GM19452 (cell line): ENCODE measurements at regions not wholly inside any gene's neighbourhood (a gene's known extent, or its start where the extent isn't known, plus 50 kb on each side); places are given as distances from the start of the nearest gene placed in this dataset.
"Not testable (repeated sequence)": the region's sequence is repeated elsewhere in the genome, so short reads cannot be mapped to it uniquely, and the experiment has no call there.

ENCODE experiments used
- ATAC-seq: cut with Tn5 transposase; IDR thresholded peaks from one replicate; pipeline ENCODE4 v1.9.1; 2021; ENCODE audit not compliant: unreplicated experiment

DNA sequence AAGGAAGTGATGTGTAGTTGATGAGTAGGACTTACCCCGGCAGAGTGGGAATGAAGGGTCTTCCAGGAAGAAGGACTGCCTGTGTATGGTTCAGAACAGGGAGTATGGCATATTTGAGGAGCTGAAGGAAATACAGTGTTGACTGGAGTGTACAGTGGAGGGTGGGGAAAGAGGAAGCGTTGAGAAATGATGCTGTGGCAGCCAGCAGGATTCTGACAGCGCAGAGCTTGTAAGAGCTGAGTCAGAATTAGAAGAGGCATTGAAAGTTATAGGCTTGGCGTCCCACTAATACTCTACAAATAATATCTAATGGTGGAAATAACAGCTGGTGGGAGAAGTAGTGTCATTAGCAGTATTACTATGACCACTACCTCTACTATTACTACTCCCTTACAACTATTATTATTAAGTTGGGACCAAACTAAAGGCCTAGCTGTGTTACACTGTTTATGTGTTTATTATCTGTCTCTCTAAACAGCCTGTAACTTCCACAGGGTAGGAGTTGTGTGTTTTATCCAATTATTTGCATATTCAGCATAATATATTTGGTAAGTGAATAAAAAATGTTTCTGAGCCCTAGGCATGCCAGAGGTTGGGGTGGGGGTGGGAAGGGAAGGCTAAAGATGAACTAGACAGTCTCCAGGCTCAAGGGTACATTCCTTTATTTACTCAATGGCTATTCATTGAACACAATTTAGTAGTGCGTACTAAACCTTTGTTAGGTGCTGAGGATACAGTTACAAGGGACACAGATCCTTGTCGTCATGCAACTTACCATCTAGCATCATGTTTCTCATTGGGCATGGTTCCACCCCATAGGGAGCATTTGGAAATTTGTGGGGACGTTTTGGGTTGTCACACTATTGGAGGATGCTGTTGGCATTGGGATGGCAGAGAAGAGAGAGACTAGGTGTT lies 428.8 kb upstream of the ONECUT1 start:
- ATAC-seq, result no peak

DNA sequence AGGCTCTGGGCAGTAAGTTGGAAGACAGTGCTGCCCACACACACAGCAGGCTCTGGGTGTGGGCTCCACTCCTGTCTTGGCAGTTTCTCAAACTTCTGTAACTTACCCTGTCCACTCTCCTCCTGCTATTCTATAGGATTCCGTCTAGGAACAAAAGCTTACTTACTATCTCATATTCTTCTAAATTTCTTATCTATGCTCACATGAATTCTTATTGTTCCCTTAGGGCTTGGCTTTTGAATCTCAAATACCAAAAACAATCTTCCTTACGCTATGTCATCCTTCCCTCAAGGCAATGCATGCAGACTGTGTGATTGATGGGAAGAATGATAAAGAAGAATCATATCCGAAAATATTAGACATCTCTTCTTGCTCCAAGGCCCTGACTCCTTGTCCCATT lies 425.9 kb upstream of the ONECUT1 start:
- ATAC-seq, result no peak

DNA sequence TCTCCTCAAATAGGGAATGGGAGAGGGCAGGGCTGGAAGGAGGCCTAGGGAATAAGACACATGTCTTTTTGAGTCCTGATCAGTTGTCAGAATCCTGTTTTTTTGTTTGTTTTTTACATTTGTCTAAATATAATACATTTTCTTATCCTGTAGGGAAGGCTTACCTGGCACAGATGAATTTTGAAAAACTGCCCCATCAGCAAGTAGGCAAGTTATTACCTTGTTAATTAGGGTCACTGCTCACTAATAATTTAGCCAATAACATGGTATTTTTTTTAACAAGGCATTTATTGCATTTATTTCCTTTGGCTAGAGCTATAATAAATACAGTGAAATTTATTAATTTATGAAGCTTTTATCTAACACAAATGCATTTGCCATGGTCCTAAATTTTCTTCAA lies 423.2 kb upstream of the ONECUT1 start:
- no peak for ATAC-seq

DNA sequence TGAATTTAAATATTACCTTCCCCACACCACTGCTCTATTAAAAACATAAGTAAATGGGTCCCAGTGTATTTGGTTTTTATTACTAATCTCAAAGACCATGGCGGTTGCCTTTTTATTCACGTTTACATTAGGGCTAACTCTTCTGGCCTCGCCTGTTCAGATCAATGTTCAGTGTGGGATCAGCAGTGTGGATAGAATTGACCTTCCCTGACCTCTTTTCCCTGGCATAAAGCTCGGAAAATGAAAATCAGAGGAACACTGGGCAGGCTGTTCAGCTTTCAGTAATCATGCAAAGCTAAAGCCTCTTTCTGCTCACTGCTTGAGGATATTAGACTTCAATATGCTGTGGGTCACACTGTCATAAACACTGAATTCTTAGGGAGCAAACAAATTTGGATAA lies 422.6 kb upstream of the ONECUT1 start:
- ATAC-seq, result no peak

DNA sequence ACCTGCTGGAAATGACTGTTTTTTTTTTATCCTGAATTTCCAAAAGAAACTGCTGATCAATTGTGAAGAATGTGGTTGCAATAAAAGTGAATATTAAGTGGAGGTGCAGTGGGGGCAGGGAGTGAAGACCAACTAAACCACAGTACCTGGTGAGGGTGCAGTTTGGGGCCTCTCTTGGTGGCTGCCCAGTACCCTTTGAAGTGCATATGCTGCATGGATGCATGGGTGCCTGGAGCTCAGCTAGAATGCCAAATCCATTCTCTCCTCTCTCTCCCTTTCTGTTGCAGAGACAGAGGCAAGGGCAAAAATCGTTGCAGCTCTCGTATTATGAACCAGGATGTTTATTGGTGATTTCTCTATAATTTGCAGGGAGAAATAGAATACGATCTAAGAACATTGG lies 420.5 kb upstream of the ONECUT1 start:
- ATAC-seq, result no peak

DNA sequence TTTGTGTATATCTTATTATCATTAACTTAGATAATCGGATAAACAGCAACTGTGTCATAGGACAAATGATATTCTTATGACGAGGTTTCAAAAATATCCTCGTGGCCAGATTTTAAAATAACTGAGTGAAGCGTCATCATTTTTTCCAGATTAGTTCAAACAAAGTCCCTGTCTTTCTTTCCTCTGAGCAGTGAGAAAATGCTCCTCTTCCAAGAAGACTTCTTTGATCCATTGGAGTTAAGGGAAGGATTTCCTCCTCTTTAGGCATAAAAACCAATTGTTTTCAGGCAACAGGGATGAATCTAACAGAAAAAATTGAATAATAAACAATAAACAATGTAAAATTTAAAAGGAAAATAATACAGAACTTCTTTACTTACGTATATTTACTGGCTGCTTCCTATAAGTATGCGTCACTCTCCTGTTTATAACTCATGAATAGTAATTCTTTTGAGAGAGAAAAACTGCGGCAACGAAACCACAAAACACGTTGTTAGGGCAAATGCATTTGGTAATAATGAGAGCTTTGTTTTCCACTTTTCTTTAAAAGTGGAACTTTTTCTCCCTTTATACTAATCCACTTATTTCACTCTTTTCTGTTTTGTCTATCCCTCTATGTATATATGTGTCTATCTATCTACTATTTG lies 419.4 kb upstream of the ONECUT1 start:
- no peak for ATAC-seq

DNA sequence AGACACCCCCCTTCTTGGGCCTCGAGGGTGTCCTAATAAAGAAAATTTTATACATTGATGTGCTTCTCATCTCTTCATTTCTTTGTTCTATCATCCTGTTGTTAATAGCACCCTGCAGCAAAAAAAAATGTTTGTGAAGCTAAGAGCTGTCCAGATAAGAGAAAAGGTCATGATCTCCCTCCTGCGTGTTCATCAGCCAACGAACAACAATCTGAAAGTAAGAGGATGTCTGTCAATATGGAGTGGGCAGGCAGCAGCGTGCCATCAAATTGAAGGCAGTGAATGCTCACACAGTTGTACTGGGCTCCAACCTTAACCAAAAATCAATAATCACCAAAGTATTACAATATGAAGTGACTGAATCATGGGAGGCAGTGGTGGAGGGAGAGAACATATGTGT lies 418.6 kb upstream of the ONECUT1 start:
- no peak for ATAC-seq

DNA sequence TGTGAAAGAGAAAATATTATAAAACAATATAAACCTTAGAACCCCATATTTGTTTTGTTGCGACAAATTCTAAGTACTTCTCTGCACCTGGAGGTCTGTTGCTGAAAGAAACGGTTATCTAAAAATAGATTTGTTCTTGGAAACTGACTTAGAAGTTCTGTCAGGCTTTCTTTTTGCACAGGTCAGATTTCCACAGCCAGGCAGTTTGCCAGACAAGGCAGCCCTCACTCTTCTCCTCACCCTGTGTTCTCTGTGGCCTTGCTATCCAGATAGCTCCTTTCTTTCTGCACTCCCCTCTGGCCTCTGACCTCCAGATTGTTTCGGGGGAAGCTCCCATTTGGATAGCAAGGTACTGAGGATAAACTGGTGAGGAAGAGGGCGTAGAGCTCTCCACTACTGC lies 413.3 kb upstream of the ONECUT1 start:
- no peak for ATAC-seq

DNA sequence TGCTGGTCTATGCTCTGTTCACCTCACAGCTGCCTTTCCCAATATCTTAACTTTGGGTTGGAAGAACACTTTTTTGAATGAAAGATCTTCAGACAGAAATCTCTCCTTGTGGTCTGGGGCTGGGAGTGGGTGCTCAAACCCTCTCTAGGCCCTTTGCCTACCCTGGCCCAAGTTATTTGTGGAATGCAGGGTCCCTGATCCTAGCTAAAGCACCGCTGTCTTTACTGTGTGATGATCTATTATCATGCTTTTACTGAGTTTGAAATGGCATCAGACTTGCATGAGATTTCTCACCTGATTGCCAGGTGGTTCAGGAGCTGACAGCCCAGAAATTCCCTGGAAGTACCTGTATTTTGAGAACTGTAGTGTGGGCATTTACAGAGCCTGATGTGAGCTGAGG lies 412.7 kb upstream of the ONECUT1 start:
- ATAC-seq, result no peak

DNA sequence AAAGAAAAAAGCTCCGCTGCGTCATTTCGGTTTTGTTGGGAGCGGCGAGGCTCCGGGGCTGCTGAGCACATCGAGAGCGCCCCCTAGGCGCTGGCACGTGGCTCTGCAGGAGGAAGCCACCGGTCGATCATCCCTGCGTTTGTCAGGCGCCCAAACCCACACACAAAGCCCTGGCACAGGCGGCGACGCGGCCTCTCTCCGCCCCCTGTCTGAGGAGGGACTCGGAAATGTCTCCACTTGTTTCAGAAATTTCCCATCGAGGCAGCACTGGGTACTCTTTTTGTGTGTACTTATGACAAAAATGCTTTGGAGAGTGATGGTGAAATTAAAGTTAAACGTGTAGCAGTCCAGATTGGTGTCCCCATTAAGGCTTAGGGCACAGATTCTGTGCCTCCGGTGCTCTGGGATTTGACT lies 407.3 kb upstream of the ONECUT1 start:
- ATAC-seq, result peak; percentile 88

DNA sequence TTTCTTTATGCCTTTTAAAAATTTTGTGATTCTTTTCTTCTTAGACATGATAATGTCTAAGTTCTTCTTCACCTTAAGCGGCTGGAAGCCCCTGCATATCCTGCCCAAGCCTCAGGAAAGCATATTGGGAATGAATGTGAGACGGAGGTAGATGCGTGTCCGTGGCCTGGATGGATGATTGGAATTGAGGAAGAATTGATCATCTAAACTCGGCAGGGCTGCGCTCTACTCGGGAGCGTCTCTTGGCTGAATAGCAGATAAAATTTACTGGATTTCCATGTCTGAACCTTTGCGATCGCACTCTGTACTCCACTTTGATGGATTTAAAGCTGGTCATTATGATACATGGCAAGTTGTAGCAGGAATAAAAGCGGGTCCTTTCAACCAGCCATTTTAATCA lies 406.7 kb upstream of the ONECUT1 start:
- no peak for ATAC-seq

DNA sequence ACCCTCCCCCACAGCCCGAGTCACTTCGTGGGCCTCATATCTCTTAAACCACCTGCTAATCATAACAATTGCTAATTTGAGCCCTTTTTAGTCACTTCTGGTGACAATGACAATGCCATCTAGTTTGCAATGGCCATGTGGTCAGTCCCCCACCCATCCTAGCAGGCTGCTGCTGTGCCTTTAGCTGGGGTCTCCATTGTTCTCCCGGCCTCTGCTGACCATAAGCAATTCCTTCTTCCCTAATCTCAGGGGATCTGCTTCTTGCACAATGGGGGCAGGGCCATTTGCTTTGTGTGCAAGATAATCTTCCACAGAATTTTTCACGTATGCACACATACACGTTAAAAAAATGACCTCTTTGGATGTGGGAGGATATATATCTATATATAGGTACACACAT lies 406.1 kb upstream of the ONECUT1 start:
- no peak for ATAC-seq

DNA sequence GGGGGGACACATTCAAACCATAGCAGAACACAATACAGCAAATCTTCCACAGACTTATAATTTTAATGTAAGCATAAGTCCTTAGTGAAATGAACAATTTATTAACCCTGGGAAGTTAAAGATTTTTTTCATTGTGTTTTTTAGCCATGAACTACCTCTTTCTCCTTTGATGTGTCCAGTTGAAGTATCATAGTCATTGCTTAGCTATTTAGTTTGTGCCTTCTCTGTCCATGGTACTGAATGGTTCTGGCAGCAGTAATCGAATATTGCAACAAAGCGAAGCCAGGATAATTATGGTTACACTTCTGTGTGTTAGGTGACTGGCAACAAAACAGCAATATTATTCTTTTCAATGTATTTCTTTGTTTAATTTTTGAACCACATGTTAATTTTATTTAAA lies 403.0 kb upstream of the ONECUT1 start:
- no peak for ATAC-seq

DNA sequence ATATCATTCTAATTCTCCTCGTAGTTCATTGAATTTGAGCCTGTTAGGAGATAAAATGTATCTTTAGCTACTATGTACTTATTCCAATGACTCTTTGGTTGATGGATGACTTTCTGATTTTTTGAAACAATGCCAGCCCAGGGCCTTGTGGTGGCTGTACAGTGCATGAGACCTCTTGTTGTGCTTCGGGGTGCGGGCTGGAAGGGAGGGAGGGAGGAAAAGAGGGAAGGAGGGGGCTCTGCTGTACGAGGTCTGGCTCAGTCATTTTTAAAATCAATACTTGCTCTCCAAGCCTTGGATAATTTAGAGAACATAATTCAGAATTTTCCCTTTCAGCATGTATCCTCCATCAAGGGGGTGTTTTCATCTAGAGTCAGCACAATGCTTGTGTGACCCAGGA lies 399.7 kb upstream of the ONECUT1 start:
- no peak for ATAC-seq

DNA sequence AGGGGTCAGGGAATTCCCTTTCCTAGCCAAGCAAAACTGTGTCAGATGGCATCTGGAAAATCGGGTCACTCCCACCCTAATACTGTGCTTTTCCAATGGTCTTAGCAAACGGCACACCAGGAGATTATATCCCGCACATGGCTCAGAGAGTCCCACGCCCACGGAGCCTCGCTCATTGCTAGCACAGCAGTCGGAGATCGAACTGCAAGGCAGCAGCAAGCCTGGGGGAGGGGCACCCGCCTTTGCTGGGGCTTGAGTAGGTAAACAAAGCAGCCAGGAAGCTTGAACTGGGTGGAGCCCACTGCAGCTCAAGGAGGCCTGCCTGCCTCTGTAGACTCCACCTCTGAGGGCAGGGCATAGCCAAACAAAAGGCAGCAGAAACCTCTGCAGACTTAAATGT lies 393.3 kb upstream of the ONECUT1 start:
- ATAC-seq, result not testable (repeated sequence)

DNA sequence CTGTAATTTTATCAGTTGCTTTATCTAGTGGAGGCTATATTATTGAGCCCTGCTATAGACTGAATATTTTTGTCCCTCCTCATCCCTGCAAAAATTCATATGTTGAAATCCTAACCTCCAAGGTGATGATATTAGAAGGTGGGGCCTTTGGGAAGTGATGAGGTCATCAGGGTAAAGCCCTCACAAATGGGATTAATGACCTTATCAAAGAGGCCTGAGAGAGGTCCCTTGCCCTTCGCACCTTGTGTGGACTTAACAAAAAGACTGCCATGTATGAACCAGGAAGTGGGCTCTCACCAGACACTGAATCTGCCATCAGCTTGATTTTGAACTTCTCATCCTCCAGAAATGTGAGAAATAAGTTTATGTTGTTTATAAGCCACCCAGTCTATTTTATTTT lies 381.4 kb upstream of the ONECUT1 start:
- ATAC-seq, result no peak

DNA sequence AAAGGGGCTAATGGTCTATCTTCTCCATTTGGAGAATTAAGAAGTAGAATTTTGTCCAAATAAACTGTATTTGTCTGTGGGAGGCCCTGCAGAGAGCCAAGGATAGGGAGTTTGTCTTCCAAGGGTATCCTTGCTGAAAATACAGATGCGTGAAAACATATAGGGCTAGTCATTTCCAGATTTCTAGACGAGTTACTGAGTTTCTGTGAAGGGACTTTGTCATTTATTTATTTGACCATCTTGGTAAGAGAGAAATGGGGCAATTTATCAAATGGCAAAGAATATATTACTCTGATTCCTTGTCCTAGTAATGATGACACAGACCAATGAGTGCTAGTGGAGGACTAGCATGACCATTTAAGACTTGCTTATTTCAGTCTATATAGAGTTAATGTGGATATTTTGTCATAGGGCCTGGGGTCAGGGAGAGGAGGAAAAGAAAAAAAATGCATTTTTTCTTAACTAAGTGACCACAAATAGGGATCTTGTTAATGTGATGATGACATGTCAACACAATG lies 376.6 kb upstream of the ONECUT1 start:
- no peak for ATAC-seq

DNA sequence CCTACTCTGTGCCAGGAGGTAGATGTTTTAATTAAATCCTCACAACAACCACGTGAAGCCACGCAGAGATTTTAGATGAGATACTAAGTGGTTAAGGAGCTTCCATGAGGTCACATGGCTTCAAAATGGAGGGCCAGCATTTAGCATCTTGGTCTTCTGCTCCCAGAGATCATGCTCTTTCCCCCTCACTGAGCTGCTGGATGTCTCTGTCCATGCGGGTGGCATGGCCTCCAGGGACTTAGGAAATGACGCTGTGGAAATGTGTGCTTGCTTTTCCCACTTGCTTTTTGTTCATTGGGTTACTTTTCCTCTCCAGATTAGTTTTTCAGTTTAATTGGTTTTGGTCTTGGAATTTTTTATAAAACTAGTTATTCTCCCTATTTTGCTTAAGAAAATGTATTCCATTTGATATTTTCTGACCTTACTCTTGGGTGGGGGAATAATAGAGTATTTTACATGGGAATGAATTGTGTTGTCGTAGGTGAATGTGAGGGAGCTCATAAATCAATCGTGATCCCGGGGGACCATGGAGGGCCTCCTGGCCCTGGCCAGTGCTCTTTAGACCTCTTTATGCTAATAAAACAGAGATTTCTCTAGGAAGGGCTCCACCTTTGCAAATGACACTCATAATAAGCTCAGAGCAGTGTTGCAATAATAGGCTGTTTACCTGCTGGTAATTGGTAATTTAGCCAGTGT lies 376.0 kb upstream of the ONECUT1 start:
- ATAC-seq, result no peak

DNA sequence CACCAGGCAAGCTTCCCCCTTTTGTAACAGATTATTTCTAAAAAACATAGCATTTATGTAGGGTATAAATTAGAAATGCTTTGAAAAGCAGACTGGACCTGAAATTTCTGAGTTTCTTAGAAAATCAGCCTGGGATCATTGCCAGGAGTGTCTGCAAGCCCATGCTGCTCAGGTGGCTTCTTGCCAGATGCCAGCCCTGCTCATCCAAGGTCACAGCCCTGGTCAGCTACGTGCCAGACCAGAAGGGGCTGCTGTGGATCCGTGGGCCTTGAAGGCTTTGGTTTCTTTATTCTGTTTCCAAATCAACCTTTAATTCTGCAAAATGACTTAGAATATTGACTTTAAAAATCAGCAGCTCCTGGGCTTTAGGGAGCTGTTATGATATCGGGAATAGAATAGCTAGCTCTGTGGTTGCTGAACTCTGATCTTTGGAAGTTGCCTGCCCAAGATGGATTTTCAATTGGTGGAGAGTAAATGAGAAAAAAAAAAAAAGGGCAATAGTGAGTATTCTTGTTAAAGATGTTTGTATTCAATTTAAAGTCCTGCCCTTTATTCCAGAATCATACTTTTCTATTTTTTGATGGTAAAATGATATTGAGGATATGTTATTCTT lies 370.1 kb upstream of the ONECUT1 start:
- no peak for ATAC-seq

DNA sequence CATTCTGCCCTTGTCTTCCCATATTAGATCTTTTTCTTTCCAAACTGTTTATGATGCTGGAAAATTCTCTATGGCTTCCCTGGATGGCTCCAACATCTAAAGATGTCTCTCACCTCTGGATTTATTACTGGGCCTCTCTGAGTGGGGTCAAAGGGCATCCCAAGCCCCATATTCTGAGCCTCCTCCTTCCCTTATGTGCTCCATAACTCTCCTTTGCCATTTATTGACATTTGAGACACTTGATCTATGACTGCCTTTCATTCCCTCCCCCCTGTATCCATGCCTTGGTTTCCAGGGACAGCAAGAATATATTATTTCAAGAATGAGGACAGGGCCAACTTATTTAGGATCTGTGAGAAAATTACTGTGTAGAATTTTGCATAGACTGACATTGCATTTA lies 369.3 kb upstream of the ONECUT1 start:
- no peak for ATAC-seq

DNA sequence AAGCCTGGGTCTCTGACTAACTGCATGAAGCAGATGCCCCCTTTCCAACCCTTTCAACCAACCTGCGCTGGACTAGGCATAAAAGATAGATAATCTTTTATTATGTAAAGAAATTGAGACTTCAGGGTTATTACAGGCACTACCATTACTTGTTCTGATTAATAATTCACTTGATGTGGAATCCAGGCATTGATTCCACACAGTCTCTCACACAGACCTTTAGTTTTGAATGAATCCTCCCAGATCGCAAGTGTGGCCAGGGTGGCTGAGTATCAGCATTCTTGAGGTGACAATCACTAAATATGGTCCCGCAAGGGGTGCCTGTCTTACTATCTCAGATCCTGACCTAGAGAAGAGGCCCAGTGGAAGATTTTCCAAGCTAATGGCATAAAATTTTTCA lies 368.9 kb upstream of the ONECUT1 start:
- ATAC-seq, result no peak
